Gastrocnemius medialis (tissue), 4 donors: ENCODE measurements at regions not wholly inside any gene's neighbourhood (a gene's known extent, or its start where the extent isn't known, plus 50 kb on each side); places are given as distances from the start of the nearest gene placed in this dataset.

Experiments
- POLR2A ChIP-seq, 2 donors: fragments of 450-650 bp; IDR thresholded peaks; one replicate each; pipeline ENCODE4 v1.6.1; 2017; ENCODE audit warnings: antibody characterized with exemption in 2 of 2, mild to moderate bottlenecking in 2 of 2, moderate library complexity in 2 of 2
- TF ChIP-seq, protein P1 (sequence below), 5 experiments: fragments of 450-650 bp in 3 of 5; fragments of 200-600 bp in 2 of 5; sonication (generic) in 2 of 5; IDR thresholded peaks in 4 of 5; conservative IDR thresholded peaks in 1 of 5; 1 replicate in 4 of 5; 2 replicates in 1 of 5; pipeline ENCODE4 v1.5.1; 2016 to 2019; ENCODE audit warnings: antibody characterized with exemption in 5 of 5, mild to moderate bottlenecking in 3 of 5, moderate library complexity in 3 of 5

DNA sequence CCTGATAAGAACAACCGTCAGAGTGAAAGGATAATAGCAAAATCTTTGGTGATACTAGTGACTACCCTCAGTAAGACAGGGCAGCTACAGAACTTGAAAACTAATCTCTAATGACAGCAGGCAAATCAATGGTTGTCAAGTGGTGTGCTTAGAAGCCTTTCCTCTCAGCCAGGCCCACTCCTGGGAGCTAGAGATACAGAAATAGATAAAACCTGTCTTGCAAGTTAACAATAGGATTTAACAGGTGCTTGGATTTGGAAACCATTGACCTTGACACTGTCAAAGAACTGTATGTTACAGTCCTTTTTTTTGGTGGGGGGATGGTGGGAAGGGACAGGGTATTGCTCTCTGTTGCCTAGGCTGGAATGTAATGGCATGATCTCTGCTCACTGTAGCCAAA, 118.6 kb downstream of the BASP1 start:
- TF ChIP-seq, protein P1, sequence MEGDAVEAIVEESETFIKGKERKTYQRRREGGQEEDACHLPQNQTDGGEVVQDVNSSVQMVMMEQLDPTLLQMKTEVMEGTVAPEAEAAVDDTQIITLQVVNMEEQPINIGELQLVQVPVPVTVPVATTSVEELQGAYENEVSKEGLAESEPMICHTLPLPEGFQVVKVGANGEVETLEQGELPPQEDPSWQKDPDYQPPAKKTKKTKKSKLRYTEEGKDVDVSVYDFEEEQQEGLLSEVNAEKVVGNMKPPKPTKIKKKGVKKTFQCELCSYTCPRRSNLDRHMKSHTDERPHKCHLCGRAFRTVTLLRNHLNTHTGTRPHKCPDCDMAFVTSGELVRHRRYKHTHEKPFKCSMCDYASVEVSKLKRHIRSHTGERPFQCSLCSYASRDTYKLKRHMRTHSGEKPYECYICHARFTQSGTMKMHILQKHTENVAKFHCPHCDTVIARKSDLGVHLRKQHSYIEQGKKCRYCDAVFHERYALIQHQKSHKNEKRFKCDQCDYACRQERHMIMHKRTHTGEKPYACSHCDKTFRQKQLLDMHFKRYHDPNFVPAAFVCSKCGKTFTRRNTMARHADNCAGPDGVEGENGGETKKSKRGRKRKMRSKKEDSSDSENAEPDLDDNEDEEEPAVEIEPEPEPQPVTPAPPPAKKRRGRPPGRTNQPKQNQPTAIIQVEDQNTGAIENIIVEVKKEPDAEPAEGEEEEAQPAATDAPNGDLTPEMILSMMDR (IDR thresholded peaks at IDR 0.05 in 4 of 5, conservative IDR thresholded peaks at IDR 0.05 in 1 of 5): no peak
- no peak for TF ChIP-seq POLR2A (IDR thresholded peaks at IDR 0.05)
